ENCODE measurements at regions not wholly inside any gene's neighbourhood (a gene's known extent, or its start where the extent isn't known, plus 50 kb on each side); places are given as distances from the start of the nearest gene placed in this dataset.

- no TSS peak for BruUV-seq (replicated peaks)
- no peaks in the 10 kb centered on the region for H3K79me2 ChIP-seq (ENCODE audit: control insufficient read depth, insufficient read depth, low read length)
- no peak for FAIRE-seq
- H2AFZ ChIP-seq (ENCODE audit: control insufficient read depth, low read depth, low read length): no peak overlapping the region
- 36% methylated on average over 1 of the region's 1 CpG for WGBS (ENCODE audit: insufficient coverage, insufficient replicate concordance, low lambda C conversion rate, missing lambda C conversion rate)
- H3K27ac ChIP-seq (ENCODE audit: control insufficient read depth, insufficient read depth): no peak overlapping the region
- H3K9me3 ChIP-seq (replicated peaks; ENCODE audit: control insufficient read depth, insufficient read depth, low read length): peaks cover 2% of the 10 kb centered on the region; the same call in 2 of the 3 replicates
- in situ Hi-C loops (cut with MboI) (no loop called here), intact Hi-C loops (cut with micrococcal nuclease; ENCODE audit: unreplicated experiment) (loop anchor here (1.0 to 5.0 kb wide), 2 partner anchors 90 to 162 kb away; no protein-coding TSS in a partner anchor)
- no peak overlapping the region for H3K9ac ChIP-seq (ENCODE audit: control insufficient read depth, insufficient read depth, low read length)
- H3K4me1 ChIP-seq (ENCODE audit: control insufficient read depth, insufficient read depth, low read length): no peaks in the 10 kb centered on the region
- H3K27me3 ChIP-seq (replicated peaks in 1 of 2; ENCODE audit: control insufficient read depth in 2 of 2, insufficient read depth in 2 of 2, low read length in 1 of 2): no peaks in the 10 kb centered on the region; a peak in 1 of 4 replicates
- H3K4me3 ChIP-seq: no peak overlapping the region
- SMC1A ChIA-PET (ENCODE audit: uncharacterized antibody, unreplicated experiment): interaction anchor here (0.8 to 2.3 kb wide), 13 partner anchors 14 to 643 kb away, joined by 3 to 14 read pairs (median 7); no protein-coding TSS in a partner anchor
- CTCF ChIA-PET: interaction anchor here (0.8 to 2.4 kb wide), 11 partner anchors 9 to 642 kb away, joined by 3 to 25 read pairs (median 4); no protein-coding TSS in a partner anchor
- RAD21 ChIA-PET (ENCODE audit: unreplicated experiment): interaction anchor here (1.0 to 2.1 kb wide), 6 partner anchors 9 to 162 kb away, joined by 3 to 13 read pairs (median 4); no protein-coding TSS in a partner anchor
- H3K36me3 ChIP-seq (ENCODE audit: control insufficient read depth in 2 of 2, insufficient read depth in 2 of 2, low read length in 1 of 2): no peaks in the 10 kb centered on the region
- no peak for DNase-seq (ENCODE audit: low read depth, low spot score)
- TF ChIP-seq SMC3 (IDR thresholded peaks at IDR 0.05; ENCODE audit: borderline replicate concordance, low read length) (peak; percentile 69; the same call in 1 of the 2 replicates), YBX1 (IDR thresholded peaks at IDR 0.05) (no peak), JUNB (IDR thresholded peaks at IDR 0.05) (no peak), RAD21 (IDR thresholded peaks at IDR 0.05; ENCODE audit: insufficient read depth, low read depth, low read length) (peak; percentile 74)
- TF ChIP-seq, protein P1, sequence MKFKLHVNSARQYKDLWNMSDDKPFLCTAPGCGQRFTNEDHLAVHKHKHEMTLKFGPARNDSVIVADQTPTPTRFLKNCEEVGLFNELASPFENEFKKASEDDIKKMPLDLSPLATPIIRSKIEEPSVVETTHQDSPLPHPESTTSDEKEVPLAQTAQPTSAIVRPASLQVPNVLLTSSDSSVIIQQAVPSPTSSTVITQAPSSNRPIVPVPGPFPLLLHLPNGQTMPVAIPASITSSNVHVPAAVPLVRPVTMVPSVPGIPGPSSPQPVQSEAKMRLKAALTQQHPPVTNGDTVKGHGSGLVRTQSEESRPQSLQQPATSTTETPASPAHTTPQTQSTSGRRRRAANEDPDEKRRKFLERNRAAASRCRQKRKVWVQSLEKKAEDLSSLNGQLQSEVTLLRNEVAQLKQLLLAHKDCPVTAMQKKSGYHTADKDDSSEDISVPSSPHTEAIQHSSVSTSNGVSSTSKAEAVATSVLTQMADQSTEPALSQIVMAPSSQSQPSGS (IDR thresholded peaks at IDR 0.05; ENCODE audit: low read length): no peak
- TF ChIP-seq, protein P2, sequence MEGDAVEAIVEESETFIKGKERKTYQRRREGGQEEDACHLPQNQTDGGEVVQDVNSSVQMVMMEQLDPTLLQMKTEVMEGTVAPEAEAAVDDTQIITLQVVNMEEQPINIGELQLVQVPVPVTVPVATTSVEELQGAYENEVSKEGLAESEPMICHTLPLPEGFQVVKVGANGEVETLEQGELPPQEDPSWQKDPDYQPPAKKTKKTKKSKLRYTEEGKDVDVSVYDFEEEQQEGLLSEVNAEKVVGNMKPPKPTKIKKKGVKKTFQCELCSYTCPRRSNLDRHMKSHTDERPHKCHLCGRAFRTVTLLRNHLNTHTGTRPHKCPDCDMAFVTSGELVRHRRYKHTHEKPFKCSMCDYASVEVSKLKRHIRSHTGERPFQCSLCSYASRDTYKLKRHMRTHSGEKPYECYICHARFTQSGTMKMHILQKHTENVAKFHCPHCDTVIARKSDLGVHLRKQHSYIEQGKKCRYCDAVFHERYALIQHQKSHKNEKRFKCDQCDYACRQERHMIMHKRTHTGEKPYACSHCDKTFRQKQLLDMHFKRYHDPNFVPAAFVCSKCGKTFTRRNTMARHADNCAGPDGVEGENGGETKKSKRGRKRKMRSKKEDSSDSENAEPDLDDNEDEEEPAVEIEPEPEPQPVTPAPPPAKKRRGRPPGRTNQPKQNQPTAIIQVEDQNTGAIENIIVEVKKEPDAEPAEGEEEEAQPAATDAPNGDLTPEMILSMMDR (IDR thresholded peaks at IDR 0.05 in 2 of 3, conservative IDR thresholded peaks at IDR 0.05 in 1 of 3; ENCODE audit: control insufficient read depth in 2 of 3, extremely low read depth in 1 of 3, insufficient read depth in 1 of 3, low read depth in 3 of 3, low read length in 3 of 3): peak; percentile 30 to 57 (median 34); a peak in 3 of 6 replicates
- peak; percentile 84 for ATAC-seq
- no peaks in the 10 kb centered on the region for H4K20me1 ChIP-seq (ENCODE audit: control insufficient read depth, insufficient read depth)
- H3K4me2 ChIP-seq (ENCODE audit: control insufficient read depth, insufficient read depth): no peak overlapping the region
- POLR2A ChIA-PET: interaction anchor here (0.6 to 1.0 kb wide), 2 partner anchors 82 to 89 kb away, joined by 3 read pairs; partner anchors contain the start of gene ACSL1
Observed at GRCh38 chr4:184907216-184907615, 81.4 kb upstream of the ACSL1 start.
